A549 (cell line): ENCODE measurements at regions not wholly inside any gene's neighbourhood (a gene's known extent, or its start where the extent isn't known, plus 50 kb on each side); places are given as distances from the start of the nearest gene placed in this dataset.

ENCODE experiments used
- ATAC-seq, 2 experiments: fragments of 200-7000 bp in 1 of 2; fragments of >200 bp in 1 of 2; cut with Nextera tagmentation in 1 of 2; cut with Tn5 transposase in 1 of 2; 3 replicates each; pipeline versions ENCODE4 v1.8.0 to v1.9.1; 2018 to 2020; ENCODE audit warnings: mild to moderate bottlenecking in 1 of 2, moderate library complexity in 1 of 2
- CTCF ChIA-PET: fragments of 300-600 bp; sonication (Branson Sonifier 250); formaldehyde crosslinking; extraction: SDS; loops from one replicate; lab custom pipeline; 2021; ENCODE audit warnings: antibody characterized with exemption, inconsistent platforms; lab: Yijun Ruan, JAX
- POLR2A ChIA-PET: fragments of 350-600 bp; formaldehyde crosslinking; extraction: SDS; loops from one replicate; lab custom pipeline; 2021; ENCODE audit warnings: antibody characterized with exemption, inconsistent platforms; lab: Yijun Ruan, JAX
- DNase-seq, 2 experiments: peaks; one replicate each; pipeline versions ENCODE4 v3.0.0 to v3.0.0-alpha.2; 2011 to 2016; ENCODE audit warnings: low read depth in 1 of 2, low spot score in 1 of 2
- FAIRE-seq: peaks from 2 replicates; lab custom pipeline; 2011; peaks lifted over from hg19 to GRCh38; lab: Jason Lieb, UNC
- H3K27ac ChIP-seq, 2 experiments: fragments of >200 bp; sonication (Bioruptor Twin); formaldehyde crosslinking; 3 replicates each; pipeline ENCODE4 v1.5.1; 2016 to 2017
- H3K4me1 ChIP-seq: fragments of >200 bp; sonication (Bioruptor Twin); formaldehyde crosslinking; 3 replicates; pipeline ENCODE4 v1.6.1; 2016
- H3K4me2 ChIP-seq: fragments of >200 bp; sonication (Bioruptor Twin); formaldehyde crosslinking; 3 replicates; pipeline ENCODE4 v1.6.1; 2016
- H3K4me3 ChIP-seq: fragments of >200 bp; sonication (Bioruptor Twin); formaldehyde crosslinking; 3 replicates; pipeline ENCODE4 v1.5.1; 2016
- H3K9me3 ChIP-seq: fragments of >200 bp; sonication (Bioruptor Twin); formaldehyde crosslinking; 3 replicates; pipeline ENCODE4 v1.6.1; 2016
- BCL3 ChIP-seq: fragments of >200 bp; sonication (Bioruptor Twin); formaldehyde crosslinking; IDR thresholded peaks from 3 replicates; pipeline ENCODE4 v1.6.1; 2016
- CBX8 ChIP-seq: fragments of 200-600 bp; sonication (generic); IDR thresholded peaks from 2 replicates; pipeline ENCODE4 v1.6.1; 2016
- E2F6 ChIP-seq: IDR thresholded peaks from 2 replicates; pipeline ENCODE4 v1.6.1; 2012; ENCODE audit warnings: low read depth, borderline replicate concordance
- ELK1 ChIP-seq: fragments of 150-350 bp; IDR thresholded peaks from 2 replicates; pipeline ENCODE4 v1.6.1; 2014; ENCODE audit warnings: low read depth, mild to moderate bottlenecking, low read length
- ESRRA ChIP-seq: fragments of 150-350 bp; IDR thresholded peaks from 2 replicates; pipeline ENCODE4 v1.6.1; 2014; ENCODE audit warnings: mild to moderate bottlenecking, low read length, borderline replicate concordance
- FOXS1 ChIP-seq: fragments of 250-450 bp; sonication (Bioruptor Pico); IDR thresholded peaks from 2 replicates; pipeline ENCODE4 v1.5.0; 2020; ENCODE audit warnings: mild to moderate bottlenecking, moderate library complexity
- HDAC2 ChIP-seq: fragments of 200-600 bp; sonication (generic); IDR thresholded peaks from 2 replicates; pipeline ENCODE4 v1.6.1; 2016
- HMGXB4 ChIP-seq: fragments of 250-450 bp; sonication (Bioruptor Pico); IDR thresholded peaks from 2 replicates; pipeline ENCODE4 v1.5.0; 2021; ENCODE audit warnings: mild to moderate bottlenecking, moderate library complexity, borderline replicate concordance
- HOXA7 ChIP-seq: fragments of 250-450 bp; sonication (Bioruptor Pico); IDR thresholded peaks from 2 replicates; pipeline ENCODE4 v1.5.0; 2020; ENCODE audit warnings: mild to moderate bottlenecking, moderate library complexity
- HOXB13 ChIP-seq: fragments of 250-450 bp; sonication (Bioruptor Pico); IDR thresholded peaks from 2 replicates; pipeline ENCODE4 v1.5.0; 2020; ENCODE audit warnings: low read depth, mild to moderate bottlenecking, moderate library complexity
- MAZ ChIP-seq: fragments of 150-350 bp; IDR thresholded peaks from 2 replicates; pipeline ENCODE4 v1.6.1; 2014; ENCODE audit warnings: antibody characterized with exemption, low read depth, low read length, borderline replicate concordance
- NR3C1 ChIP-seq: fragments of >200 bp; sonication (Bioruptor Twin); formaldehyde crosslinking; IDR thresholded peaks from 3 replicates; pipeline ENCODE4 v1.6.1; 2017
- PBX3 ChIP-seq: IDR thresholded peaks from 2 replicates; pipeline ENCODE4 v1.6.1; 2012
- PHF8 ChIP-seq: fragments of 200-600 bp; sonication (generic); IDR thresholded peaks from 2 replicates; pipeline ENCODE4 v1.6.1; 2016; ENCODE audit warnings: low read depth, mild to moderate bottlenecking, antibody characterized with exemption, moderate library complexity, borderline replicate concordance
- POLR2A ChIP-seq: IDR thresholded peaks from 2 replicates; pipeline ENCODE4 v1.6.1; 2012; ENCODE audit warnings: mild to moderate bottlenecking, low read length
- RAD21 ChIP-seq, 2 experiments: fragments of >200 bp in 1 of 2; sonication (Bioruptor Twin) in 1 of 2; formaldehyde crosslinking in 1 of 2; IDR thresholded peaks in 1 of 2; conservative IDR thresholded peaks in 1 of 2; 2 replicates in 1 of 2; 3 replicates in 1 of 2; pipeline ENCODE4 v1.6.1; 2012 to 2018; ENCODE audit warnings: inconsistent platforms in 1 of 2
- RARB ChIP-seq: fragments of 250-450 bp; sonication (Bioruptor Pico); IDR thresholded peaks from 2 replicates; pipeline ENCODE4 v1.8.0; 2021; ENCODE audit warnings: mild to moderate bottlenecking, moderate library complexity
- REST ChIP-seq: fragments of 200-600 bp; sonication (generic); IDR thresholded peaks from 2 replicates; pipeline ENCODE4 v1.6.1; 2016; ENCODE audit warnings: antibody characterized with exemption, mild to moderate bottlenecking, moderate library complexity
- RFX5 ChIP-seq: fragments of 450-650 bp; IDR thresholded peaks from 2 replicates; pipeline ENCODE4 v1.7.1; 2014; ENCODE audit warnings: antibody characterized with exemption, mild to moderate bottlenecking, moderate library complexity
- SMC3 ChIP-seq: fragments of >200 bp; sonication (Bioruptor Twin); formaldehyde crosslinking; IDR thresholded peaks from 3 replicates; pipeline ENCODE4 v1.6.1; 2018; ENCODE audit warnings: inconsistent platforms
- USF2 ChIP-seq: fragments of 450-650 bp; IDR thresholded peaks from 2 replicates; pipeline ENCODE4 v1.6.1; 2014; ENCODE audit warnings: antibody characterized with exemption
- ZFP36 ChIP-seq: fragments of 450-650 bp; IDR thresholded peaks from 2 replicates; pipeline ENCODE4 v1.6.1; 2014; ENCODE audit warnings: borderline replicate concordance; ENCODE audit not compliant: partially characterized antibody
- ZNF302 ChIP-seq: fragments of 250-450 bp; sonication (Bioruptor Pico); IDR thresholded peaks from 2 replicates; pipeline ENCODE4 v1.9.0; 2021; ENCODE audit warnings: inconsistent platforms, mild to moderate bottlenecking, moderate library complexity
- WGBS: methylation state at CpG from one replicate; pipeline ENCODE4 v1.1.6; 2017; ENCODE audit errors: missing lambda C conversion rate; 5-methylcytosine and 5-hydroxymethylcytosine counted together

- WGBS: 74% methylated on average over 2 of the region's 2 CpGs
- Histone ChIP-seq H3K9me3 (no peaks in the 10 kb centered on the region), H3K4me3 (no peak overlapping the region), H3K4me2 (no peak overlapping the region), H3K27ac (no peak overlapping the region), H3K4me1 (no peaks in the 10 kb centered on the region)
- FAIRE-seq (no peak), ATAC-seq (no peak), DNase-seq (no peak)
- ChIA-PET POLR2A (no interaction called here), CTCF (interaction anchor here (1.3 kb wide), 1 partner anchor 625 kb away, joined by 5 read pairs; no protein-coding TSS in a partner anchor)
- TF ChIP-seq POLR2A (no peak), ELK1 (no peak), CBX8 (no peak), RARB (no peak), PHF8 (no peak), BCL3 (no peak), ESRRA (no peak), ZNF302 (no peak)
These were observed 207.3 kb downstream of the NRIP1 start for GRCh38 chr21:14857529-14857928.

- DNase-seq: no peak
- no peak overlapping the region for H3K4me3 ChIP-seq
- no peak for FAIRE-seq
- CTCF ChIA-PET: no interaction called here
- no peaks in the 10 kb centered on the region for H3K4me1 ChIP-seq
- peaks cover 3% of the 10 kb centered on the region; the same call in 1 of the 3 replicates for H3K9me3 ChIP-seq
- POLR2A ChIA-PET: no interaction called here
- H3K27ac ChIP-seq: no peak overlapping the region
- TF ChIP-seq HMGXB4: no peak
- no peak for TF ChIP-seq REST
- TF ChIP-seq USF2: no peak
- no peak for TF ChIP-seq PBX3
- no peak for ATAC-seq
- no peak overlapping the region for H3K4me2 ChIP-seq
These were observed 214.4 kb downstream of the NRIP1 start for GRCh38 chr21:14850394-14850793.

GRCh38 chr21:14846621-14847020, 218.2 kb downstream of the NRIP1 start:
- DNase-seq (no peak), FAIRE-seq (no peak), ATAC-seq (no peak)
- no peak overlapping the region for H3K4me2 ChIP-seq
- ChIA-PET CTCF (no interaction called here), POLR2A (no interaction called here)
- no peak overlapping the region for H3K4me3 ChIP-seq
- H3K27ac ChIP-seq: no peak overlapping the region
- peaks cover 3% of the 10 kb centered on the region; the same call in 2 of the 3 replicates for H3K9me3 ChIP-seq
- H3K4me1 ChIP-seq: no peaks in the 10 kb centered on the region
- TF ChIP-seq FOXS1 (no peak), CBX8 (no peak), SMC3 (no peak), HOXB13 (CRISPR knock-in tag) (no peak), E2F6 (no peak), NR3C1 (no peak), RAD21 (conservative IDR thresholded peaks at IDR 0.05 in 1 of 2, IDR thresholded peaks at IDR 0.05 in 1 of 2) (no peak), RARB (no peak), ZFP36 (no peak), RFX5 (no peak), HDAC2 (no peak), HOXA7 (no peak), MAZ (no peak)
